Inflammatory macrophage (primary cell): ENCODE measurements at regions not wholly inside any gene's neighbourhood (a gene's known extent, or its start where the extent isn't known, plus 50 kb on each side); places are given as distances from the start of the nearest gene placed in this dataset.

Experiments
- DNase-seq, 2 donors: peaks; one replicate each; pipeline ENCODE4 v3.0.0-alpha.2; 2020 to 2022

- DNase-seq: no peak
These were observed 96.1 kb upstream of the GRIK3 start for GRCh38 chr1:37130221-37130948.

DNA sequence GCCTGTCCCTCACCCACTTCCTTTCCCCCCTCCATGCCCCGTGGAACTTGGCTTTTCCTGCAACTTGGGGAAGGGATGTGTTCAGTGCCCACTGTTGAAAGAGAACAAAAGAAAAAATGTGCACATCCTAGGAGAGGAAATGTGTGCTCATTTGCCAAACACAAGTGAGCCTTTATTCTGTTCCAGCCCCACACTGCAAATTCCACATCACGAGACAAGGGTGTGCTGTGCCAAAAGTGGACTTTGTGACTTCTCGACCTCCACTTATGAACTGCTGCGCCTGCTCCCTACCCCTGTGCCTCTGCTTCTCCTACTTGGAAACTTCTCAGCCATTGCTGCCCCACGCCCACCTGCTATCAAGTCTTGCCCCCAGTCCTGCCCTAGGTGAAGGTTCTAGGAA lies 97.0 kb upstream of the GRIK3 start:
- no peak for DNase-seq

GRCh38 chr1:37133276-37134145 lies 99.2 kb upstream of the GRIK3 start:
- DNase-seq: no peak

- no peak for DNase-seq
These were observed 100.3 kb upstream of the GRIK3 start for GRCh38 chr1:37134599-37134998.

GRCh38 chr1:37135032-37135431 lies 100.7 kb upstream of the GRIK3 start:
- DNase-seq: no peak

- no peak for DNase-seq
These were observed 102.7 kb upstream of the GRIK3 start for GRCh38 chr1:37137014-37137413.

DNA sequence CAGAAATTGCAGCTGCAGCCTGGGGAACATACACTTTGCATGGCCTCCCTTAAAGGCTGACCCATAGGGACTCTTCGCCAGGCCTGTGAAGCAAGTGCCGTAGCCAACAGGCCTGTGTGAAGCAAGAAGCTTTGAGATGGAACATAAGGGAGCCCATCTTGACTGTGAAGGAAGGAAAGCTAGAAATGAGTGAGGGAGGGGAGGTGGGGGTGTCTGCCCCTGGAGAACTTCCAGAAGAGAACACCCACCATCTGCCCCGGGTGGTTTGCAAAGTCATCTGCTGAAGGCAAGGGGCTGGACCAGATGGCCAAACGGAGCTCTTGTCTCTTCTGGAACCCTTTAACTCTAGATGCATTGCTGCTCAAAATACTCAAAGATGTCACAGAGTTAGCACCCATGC lies 103.3 kb upstream of the GRIK3 start:
- DNase-seq: no peak

DNA sequence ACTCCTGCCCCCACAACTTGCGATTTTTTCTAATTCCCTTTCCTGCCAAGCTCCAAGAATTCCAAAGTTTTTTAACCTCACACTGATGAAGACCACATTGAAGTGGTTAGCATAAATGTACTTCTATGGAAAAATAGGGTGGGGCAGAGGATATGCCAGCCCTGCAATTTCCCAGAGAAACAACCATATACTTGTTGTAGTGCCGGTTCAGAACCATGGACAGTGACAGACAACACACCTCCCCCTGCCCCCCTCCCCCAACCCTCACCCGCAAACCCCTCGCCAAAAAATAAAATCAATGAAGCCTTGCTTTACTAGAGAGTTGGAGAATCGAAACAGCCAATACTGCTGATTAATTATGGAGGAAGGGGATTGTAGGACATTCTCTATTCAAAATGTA lies 109.5 kb upstream of the GRIK3 start:
- DNase-seq: no peak

DNA sequence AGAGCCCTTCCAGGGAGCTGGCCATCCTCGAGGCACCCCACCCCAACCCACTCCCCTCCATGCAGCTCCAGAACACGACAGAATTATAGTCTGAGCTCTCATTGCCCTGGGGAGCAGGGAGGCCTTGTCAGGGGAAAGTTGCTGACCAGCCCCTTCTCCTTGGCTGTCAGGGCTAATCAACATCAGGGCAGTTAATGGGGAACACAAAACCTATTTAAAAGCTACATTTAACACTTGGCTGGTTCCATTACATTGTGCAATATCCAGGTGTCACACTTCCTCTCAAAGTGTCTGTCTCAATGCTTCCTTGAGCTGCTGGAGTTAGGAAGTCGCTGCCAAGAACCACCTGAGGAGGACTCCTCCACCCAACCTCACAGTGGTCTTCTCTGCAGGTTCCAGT lies 111.8 kb upstream of the GRIK3 start:
- DNase-seq: no peak

DNA sequence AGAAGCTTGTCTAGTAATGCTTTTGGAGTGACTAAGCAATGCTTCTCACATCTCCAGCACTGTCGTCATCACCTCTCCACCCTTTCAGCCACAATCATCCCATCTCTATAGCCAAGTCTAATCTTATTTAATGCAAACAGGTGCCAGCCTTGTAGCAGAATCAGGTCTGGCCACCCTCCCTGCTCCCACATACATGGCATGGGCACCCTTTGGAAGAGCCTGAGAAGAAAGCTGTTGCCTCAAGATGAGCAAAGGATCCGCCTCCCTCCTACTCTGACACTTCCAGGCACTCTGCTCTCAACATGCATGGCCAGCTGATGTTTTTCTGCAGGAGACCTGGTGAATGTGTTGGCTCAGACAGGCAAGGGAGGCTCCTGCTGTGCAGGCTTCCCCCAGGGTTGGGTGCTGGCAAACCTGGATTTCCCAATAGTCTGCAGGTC lies 113.1 kb upstream of the GRIK3 start:
- DNase-seq: no peak

- no peak for DNase-seq
These were observed 113.6 kb upstream of the GRIK3 start for GRCh38 chr1:37147906-37148305.

DNA sequence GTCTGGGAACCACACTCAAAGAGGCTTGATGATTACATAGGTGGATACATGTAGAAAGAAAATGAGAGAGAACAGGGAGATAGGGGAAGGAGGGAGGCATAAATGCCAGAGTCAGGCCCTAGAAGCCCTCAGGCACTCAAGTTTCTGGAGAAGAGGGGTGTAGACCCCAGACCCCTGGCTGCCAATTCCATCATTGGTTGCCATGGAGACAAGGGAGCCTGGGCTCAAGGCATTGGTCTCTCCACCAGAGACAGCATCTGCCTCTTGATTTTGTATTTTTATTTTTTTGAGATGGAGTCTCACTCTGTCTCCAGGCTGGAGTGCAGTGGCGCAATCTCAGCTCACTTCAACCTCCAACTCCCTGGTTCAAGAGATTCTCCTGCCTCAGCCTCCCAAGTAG lies 114.3 kb upstream of the GRIK3 start:
- DNase-seq: no peak

GRCh38 chr1:37149296-37149695 lies 115.0 kb upstream of the GRIK3 start:
- no peak for DNase-seq

GRCh38 chr1:37150986-37151385 lies 116.7 kb upstream of the GRIK3 start:
- no peak for DNase-seq

DNA sequence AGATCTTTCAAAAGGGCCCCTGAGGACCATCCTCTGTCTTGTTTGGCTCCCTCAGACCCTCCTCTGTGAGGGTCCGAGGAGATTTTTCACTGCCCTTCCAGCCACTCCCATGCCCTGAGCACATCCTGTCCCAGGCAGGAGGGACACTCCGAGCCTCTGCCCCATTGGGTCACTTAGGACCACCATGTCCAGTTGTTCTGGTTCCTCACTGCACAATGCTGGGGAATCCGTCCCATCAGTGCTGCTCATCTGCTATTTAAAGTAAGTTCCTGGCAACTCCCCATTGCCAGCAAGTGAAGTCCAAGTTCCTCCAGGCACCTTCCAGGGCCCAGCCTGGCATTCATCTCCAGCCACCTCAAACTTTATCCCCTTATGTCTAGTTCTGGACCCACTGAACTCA lies 117.5 kb upstream of the GRIK3 start:
- no peak for DNase-seq

GRCh38 chr1:37152491-37152890 lies 118.2 kb upstream of the GRIK3 start:
- DNase-seq: no peak

- no peak for DNase-seq
These were observed 119.1 kb upstream of the GRIK3 start for GRCh38 chr1:37153116-37154100.

DNA sequence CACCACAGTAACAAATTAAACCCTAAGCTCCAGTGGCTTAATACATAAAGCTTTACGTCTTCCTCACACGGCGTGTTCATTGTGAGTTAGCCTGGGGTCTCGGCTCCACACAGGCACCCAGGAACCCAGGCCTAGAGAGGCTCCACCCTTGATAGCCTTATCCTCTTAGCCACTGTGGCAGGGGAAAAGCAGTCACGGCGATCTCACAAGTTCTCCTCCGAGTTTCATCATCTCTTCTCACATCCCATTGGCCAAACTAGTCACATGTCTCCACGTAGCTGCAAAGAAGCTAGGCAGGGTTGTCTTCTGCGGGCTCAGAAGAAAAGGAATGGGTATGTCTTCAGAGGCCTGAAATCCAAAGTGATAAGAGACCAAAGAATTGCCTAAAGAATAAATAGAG lies 122.3 kb upstream of the GRIK3 start:
- no peak for DNase-seq

- no peak for DNase-seq
These were observed 123.3 kb upstream of the GRIK3 start for GRCh38 chr1:37157634-37158033.

- DNase-seq: no peak
These were observed 123.9 kb upstream of the GRIK3 start for GRCh38 chr1:37158113-37158749.

DNA sequence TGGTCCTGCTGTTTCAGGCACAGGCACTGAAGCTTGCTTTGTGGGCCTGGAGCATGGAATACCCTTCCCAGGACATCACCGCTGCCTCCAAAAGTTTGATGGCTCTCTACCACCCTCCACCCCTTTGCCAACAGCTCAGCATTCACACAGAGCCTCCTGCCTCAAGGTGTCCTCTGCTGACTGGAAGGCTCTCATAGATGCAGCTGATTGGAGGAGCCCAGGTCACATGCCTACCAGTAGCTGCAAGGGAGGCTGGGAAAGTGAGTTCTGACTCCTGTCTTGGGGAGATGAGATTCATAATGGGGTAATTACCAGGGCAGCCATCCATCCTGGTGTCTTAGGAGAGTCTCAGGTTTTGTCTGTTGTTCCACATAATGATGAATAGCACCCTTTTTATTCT lies 124.8 kb upstream of the GRIK3 start:
- DNase-seq: no peak

- no peak for DNase-seq
These were observed 126.9 kb upstream of the GRIK3 start for GRCh38 chr1:37161171-37161570.
